NCI-H82 (cell line): ENCODE measurements at regions not wholly inside any gene's neighbourhood (a gene's known extent, or its start where the extent isn't known, plus 50 kb on each side); places are given as distances from the start of the nearest gene placed in this dataset.
A peak's percentile ranks its signal among the peaks of the same experiment; 100 is the strongest.

Experiments
- DNase-seq: peaks from one replicate; lab custom pipeline; 2025; lab: John Stamatoyannopoulos, UW

DNA sequence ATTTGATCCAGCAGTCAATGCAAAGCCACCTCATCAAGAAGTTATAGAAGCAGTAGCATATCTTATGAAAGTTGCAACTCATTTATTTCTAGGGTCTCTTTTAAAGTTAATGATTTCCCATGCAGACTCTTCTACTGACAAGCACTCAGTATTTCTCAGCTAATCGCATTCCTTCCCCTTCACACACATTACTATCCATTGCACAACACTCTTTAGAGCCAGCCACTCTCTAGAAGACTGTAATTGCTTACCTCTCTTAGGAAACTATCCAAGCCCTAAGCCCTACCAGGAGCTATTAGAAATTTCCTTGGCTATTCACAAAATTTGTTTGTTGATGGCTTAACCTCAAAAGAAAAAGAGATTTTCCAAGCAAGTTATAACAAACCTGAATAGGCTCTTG is 106.0 kb downstream of the ADAMTS1 start:
- DNase-seq = no peak

- no peak for DNase-seq
Measured at GRCh38 chr21:26736449-26736848, 108.8 kb downstream of the ADAMTS1 start.

DNA sequence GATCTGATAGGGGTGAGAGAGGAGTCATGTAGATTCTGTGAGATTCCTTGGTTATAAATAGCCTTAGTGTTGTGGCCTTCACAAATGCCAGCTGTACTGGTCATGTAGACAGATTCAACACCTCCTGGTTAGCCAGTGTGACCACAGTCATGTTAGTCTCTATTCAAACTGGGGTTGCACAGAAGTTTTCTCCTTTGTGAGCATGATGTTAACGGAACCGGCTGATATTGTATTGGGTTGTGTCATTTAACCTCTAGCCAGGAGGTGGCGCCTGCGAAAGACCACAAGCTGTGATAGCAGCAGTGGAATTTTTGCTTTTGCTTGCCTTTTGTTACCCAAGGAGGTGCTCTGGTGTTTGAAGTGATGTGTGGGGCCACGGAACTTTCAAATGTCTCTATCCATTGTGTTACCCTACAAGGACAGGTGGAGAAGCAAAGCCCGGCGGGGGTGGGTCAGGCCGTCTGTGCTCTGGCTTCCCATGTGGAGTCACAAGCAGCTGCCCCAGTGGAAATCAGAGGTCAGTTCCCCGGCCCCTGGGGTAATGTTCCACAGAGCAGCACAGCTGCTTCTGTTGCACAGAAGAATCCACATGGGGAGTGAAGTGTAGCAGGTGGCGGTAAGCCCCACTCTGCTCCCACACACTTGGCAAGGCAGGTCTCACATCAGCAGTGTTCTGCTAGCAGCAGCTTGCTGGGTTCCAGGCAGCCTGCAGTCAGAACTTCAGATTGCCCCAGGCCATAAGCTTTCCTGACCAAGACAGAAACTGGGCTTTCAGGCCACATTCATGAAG is 112.6 kb downstream of the ADAMTS1 start:
- DNase-seq = peak; percentile 30

GRCh38 chr21:26719750-26720149 is 125.5 kb downstream of the ADAMTS1 start:
- DNase-seq = no peak

DNA sequence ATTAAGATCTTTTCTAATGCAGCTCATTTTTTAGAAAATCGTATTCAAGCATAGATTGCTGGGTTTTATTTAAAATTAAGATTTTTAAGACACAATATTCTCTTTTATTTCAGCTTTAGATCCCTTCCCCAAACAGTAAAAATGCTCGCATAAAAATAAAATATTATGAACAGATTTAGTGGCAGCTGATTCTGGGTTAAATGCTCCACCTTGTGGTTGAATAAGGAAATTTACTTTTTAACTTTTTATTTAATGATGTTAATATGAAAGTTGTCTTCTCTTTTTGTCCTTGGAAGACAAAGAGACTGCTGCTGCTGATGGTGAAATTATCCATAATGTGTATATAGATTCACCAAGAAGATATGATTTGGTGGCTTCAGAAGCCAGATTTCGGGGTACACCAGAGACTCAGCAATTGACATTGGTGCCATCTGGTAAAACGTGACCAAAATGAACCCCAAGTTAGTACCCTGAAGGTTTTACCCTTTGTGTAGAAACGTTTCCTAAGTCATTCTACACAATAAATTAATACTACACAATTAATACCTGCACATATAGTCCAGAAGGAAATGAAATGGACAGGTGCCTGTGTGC is 128.0 kb downstream of the ADAMTS1 start:
- peak; percentile 16 for DNase-seq

GRCh38 chr21:26715878-26716506 is 129.2 kb downstream of the ADAMTS1 start:
- peak; percentile 69 for DNase-seq

- no peak for DNase-seq
Measured at GRCh38 chr21:26715116-26715515, 130.1 kb downstream of the ADAMTS1 start.

- DNase-seq = no peak
Measured at GRCh38 chr21:26710155-26710554, 135.1 kb downstream of the ADAMTS1 start.

DNA sequence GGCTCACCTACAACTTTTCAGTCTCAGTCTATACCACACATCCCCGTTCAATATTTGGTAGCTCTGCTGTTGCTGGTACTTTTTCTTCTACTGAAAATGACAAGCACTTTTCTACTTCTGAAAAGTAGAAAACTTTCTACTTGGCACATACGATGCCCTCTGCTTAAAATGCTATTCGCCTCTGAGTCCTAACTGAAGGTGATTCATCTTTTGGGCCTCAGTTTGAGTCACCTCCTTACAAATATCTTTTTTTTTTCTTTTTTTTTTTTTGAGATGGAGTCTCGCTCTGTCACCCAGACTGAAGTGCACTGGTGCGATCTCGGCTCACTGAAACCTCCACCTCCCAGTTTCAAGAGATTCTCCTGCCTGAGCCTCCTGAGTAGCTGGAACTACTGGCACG is 136.0 kb upstream of the CYYR1 start:
- no peak for DNase-seq

GRCh38 chr21:26708223-26708800 is 135.2 kb upstream of the CYYR1 start:
- DNase-seq = no peak

DNA sequence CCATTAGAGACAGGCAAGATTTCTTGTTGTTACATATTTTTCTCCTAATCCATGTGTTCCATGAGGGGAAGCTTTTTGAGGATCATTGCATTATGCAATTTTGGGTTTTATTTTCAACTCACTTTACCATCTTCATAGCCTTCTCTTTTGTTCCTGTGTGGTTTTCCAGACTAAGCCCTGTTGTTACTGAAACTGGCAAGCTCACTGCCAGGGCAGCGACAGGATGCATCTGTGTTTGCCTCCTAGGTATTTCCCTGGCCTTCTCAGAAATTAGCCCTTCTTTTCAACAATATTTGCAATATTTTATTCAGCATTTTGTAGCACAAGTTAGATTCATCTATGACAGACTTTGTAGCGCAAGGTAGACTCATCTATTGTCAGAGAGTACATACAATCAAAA is 134.2 kb upstream of the CYYR1 start:
- no peak for DNase-seq

DNA sequence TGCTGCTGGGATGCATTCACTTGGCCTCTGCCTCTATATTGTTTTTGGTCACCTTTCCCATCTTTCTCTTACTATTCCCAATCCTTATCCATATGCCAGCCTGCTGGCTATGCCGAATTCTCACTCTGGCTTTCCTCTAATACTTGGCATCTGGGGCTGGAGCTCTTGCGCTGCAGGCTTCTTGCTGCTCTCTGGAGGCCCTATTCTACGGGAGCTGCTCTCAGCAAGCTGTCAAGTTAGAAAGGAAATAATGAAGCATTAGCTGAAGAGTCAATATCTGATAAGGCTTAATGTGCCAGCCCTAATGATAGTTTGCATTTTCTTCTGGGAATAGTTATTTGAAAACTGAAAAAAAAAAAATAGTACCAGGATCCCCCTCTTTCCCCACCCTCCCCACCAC is 125.3 kb upstream of the CYYR1 start:
- DNase-seq = no peak

DNA sequence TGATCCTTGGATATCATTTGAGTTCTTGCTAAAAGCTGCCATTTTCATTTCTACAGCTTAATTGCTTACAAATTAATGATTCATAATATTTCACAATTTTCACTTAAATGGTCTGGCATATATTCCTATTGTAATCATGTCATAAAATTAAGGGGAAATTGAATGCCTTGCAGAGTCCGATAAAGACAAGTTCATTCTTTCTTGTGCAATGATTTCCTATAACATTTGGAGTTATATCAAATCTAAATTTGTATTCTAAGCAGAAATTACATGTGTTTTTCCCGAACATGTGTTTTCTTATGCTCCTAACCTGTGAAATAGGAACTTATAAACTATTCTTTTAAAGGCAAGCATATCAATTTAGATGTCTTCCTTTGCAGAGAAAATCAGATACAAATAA is 118.3 kb upstream of the CYYR1 start:
- no peak for DNase-seq

DNA sequence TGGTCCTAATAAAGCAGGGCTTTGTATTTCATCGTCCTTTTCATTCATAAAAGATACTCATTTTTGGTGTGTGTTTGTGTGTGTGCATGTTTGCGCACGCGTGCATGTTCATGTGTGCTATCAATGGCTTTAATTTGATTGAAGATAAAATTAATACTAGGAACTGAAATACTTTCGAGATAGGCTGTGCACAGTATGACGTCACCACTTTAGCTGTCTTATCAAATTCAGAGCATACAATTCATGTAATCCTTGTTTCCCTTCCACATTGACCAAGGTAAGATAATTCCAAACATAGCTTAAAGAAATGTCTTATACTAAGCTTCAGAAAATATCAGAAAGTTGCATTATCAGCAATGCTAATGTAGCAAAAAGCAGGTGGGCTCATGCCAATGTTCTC is 113.6 kb upstream of the CYYR1 start:
- no peak for DNase-seq

DNA sequence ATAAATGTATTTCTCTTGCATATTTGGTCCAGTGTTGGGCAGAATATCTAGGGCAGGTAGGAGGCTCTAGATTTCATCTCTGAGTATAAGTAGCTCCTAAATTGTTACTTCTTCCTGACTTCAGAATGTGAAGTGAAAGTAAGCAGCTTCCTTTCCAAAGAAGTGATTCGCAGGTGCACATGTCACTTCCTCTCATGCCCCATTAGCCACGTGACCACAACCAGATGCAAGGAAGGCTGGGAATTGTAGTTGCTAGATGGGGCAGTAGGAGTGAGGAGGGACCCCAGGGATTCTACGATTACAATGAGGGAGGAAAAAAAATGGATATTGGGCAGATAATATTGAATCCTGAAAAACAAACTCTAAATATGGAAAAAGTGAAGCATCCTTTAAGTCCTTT is 113.2 kb upstream of the CYYR1 start:
- peak; percentile 43 for DNase-seq

DNA sequence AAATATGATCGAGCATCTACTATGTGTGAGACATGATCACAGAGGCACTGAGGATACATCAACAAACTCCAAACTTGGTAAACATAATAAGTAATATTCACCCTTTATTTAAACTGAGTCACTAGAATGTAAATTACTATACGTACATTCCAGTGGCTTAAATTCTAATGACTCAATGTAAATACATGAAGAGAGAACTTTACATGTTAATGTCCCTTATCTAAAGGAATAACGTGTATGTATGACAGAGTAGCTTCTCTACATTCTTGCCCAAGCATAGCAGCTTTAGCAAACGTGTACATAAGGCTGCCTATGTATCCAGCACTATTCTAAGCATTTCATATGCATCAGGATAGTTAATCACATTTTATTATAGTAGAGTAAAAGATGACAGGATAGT is 111.8 kb upstream of the CYYR1 start:
- DNase-seq = no peak

DNA sequence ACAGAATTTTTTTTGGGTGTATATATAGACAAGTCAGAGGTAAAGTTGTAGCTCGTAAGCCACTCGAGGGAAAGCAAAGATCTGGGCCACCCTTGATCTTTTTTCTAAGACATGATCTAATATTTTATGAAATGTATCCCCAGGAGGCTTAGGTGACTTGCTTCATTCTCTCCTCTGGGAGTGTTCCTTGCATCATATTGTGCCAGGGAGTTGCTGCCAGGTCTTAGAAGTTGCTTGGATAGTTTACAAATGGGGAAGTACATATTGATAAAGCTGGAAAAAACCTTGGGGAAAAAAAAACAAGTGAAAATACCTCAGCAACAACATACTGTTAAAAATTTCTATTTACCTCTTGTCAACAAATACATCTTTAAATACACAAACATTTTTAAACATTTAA is 110.9 kb upstream of the CYYR1 start:
- DNase-seq = no peak

GRCh38 chr21:26679284-26679683 is 106.2 kb upstream of the CYYR1 start:
- no peak for DNase-seq

GRCh38 chr21:26674323-26674722 is 101.2 kb upstream of the CYYR1 start:
- no peak for DNase-seq

DNA sequence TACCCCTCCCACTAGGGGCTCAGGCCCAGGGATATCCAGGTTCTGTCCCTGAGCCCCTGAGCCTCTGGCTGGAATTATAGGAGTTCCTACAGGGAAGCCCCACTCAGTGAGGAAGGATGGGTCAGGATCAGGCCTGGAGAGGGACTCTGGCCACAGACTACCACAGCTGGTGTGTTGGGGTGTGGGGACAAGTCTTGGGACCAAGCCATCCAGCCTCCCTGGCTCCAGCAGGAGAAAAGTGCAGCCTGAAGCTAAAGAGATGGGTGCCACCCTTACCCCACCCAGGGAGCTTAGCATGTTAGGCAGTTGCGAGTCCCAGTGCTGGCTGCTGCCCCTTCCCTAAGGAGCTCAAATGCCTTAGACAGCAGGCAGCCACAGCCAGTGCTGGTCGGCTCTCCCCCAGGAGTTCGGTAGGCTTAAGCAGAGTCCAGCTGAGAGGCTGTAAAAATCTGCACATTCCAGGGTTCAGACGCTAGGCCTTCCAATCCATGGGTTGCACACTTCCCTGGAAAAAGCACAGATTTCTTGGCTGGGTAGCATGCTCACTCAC is 96.2 kb upstream of the CYYR1 start:
- no peak for DNase-seq

DNA sequence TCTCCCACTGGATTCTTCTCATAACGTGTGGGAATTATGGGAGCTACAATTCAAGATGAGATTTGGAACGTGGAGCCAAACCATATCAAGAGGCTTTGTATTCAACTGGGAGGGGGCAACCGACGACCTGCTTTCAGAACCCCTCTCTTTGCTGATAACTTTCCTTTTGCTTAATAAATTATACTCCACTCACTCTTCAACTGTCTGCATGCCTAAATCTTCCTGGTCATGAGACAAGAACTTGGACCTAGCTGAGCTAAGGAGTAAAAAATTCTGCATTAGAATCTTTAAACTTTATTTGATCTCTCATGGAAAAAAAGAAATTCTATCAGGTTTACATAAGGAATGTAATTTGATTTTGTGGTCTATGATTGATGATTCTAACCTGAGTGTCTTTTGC is 86.7 kb upstream of the CYYR1 start:
- DNase-seq = no peak

DNA sequence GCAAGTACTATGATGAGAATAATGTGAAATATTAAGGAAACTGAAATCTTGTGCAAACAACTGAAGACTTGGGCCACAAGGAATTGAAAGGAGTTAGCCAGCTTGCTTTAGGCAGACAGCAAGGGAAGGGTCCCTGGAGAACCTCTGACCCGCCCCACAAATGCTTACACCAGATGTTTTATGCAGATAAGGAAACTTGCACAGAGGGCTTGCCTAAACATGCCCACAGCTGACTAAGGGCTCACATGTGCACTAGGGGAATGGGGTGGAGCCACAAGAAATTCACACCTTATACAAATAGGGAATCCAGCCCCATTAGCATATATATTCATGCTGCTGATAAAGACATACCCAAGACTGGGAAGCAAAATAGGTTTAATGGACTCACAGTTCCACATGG is 86.1 kb upstream of the CYYR1 start:
- DNase-seq = no peak

GRCh38 chr21:26655460-26655859 is 82.4 kb upstream of the CYYR1 start:
- DNase-seq = no peak
